ENCODE measurements at regions not wholly inside any gene's neighbourhood (a gene's known extent, or its start where the extent isn't known, plus 50 kb on each side); places are given as distances from the start of the nearest gene placed in this dataset.

DNA sequence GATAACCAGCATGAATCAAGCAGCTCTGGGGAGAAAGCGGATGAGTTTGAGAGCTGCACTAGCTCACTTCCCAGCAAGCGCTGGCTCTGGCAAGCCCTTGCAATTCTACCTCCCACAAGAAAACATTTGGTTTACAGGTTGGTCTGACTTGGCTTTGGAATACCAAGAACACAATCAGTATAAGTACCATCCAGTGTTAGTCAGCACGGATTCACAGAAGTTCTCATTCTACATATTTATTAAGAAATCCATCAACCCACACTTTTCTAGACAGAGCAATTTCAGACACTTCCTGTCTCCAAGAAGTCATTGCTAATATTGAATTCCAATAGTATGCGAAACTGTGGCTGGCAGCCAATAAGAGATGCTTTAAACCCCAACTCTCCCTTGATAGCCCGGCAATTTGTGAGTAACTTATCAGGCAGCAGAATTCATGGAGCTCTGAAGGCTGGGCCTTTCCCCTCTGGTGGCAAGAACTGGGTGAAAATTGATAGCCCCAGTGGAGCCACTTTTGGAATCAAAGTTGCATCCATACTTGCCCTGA, 59.4 kb upstream of the WASF3 start:
- ChIA-PET CTCF (interaction anchor here (0.6 to 4.7 kb wide), 6 partner anchors 9 to 315 kb away, joined by 3 to 54 read pairs (median 5); no protein-coding TSS in a partner anchor), POLR2A (no interaction called here)
- ATAC-seq (no peak), FAIRE-seq (no peak), DNase-seq (ENCODE audit: low read depth in 1 of 2, low spot score in 1 of 2) (no peak)
- Histone ChIP-seq H3K27ac (no peak overlapping the region), H3K4me3 (no peak overlapping the region), H3K4me2 (no peak overlapping the region), H3K4me1 (no peaks in the 10 kb centered on the region), H3K9me3 (no peaks in the 10 kb centered on the region)
- WGBS (ENCODE audit: missing lambda C conversion rate) = 72% methylated on average over 5 of the region's 5 CpGs
- TF ChIP-seq CEBPB (IDR thresholded peaks at IDR 0.05) = no peak
- TF ChIP-seq MYC (IDR thresholded peaks at IDR 0.05; ENCODE audit: borderline replicate concordance, low read length) = no peak
- no peak for TF ChIP-seq CBX8 (IDR thresholded peaks at IDR 0.05)
- TF ChIP-seq KDM1A (IDR thresholded peaks at IDR 0.05; ENCODE audit: low read depth) = no peak
- no peak for TF ChIP-seq MAZ (IDR thresholded peaks at IDR 0.05; ENCODE audit: borderline replicate concordance, low read depth, low read length)
- TF ChIP-seq SMC3 (IDR thresholded peaks at IDR 0.05) = no peak
- TF ChIP-seq NPAS2 (CRISPR knock-in tag; IDR thresholded peaks at IDR 0.05; ENCODE audit: borderline replicate concordance) = no peak
- TF ChIP-seq, protein P1, sequence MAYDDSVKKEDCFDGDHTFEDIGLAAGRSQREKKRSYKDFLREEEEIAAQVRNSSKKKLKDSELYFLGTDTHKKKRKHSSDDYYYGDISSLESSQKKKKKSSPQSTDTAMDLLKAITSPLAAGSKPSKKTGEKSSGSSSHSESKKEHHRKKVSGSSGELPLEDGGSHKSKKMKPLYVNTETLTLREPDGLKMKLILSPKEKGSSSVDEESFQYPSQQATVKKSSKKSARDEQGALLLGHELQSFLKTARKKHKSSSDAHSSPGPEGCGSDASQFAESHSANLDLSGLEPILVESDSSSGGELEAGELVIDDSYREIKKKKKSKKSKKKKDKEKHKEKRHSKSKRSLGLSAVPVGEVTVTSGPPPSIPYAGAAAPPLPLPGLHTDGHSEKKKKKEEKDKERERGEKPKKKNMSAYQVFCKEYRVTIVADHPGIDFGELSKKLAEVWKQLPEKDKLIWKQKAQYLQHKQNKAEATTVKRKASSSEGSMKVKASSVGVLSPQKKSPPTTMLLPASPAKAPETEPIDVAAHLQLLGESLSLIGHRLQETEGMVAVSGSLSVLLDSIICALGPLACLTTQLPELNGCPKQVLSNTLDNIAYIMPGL (CRISPR knock-in tag; IDR thresholded peaks at IDR 0.05; ENCODE audit: borderline replicate concordance) = no peak
- TF ChIP-seq JUNB (IDR thresholded peaks at IDR 0.05) = no peak
- no peak for TF ChIP-seq EHMT2 (IDR thresholded peaks at IDR 0.05; ENCODE audit: low read depth)
- TF ChIP-seq CBX2 (IDR thresholded peaks at IDR 0.05; ENCODE audit: borderline replicate concordance, low read depth) = no peak
- TF ChIP-seq BHLHE40 (IDR thresholded peaks at IDR 0.05; ENCODE audit: low read depth, low read length) = no peak
- TF ChIP-seq NR3C1 (IDR thresholded peaks at IDR 0.05) = no peak
- no peak for TF ChIP-seq JUN (IDR thresholded peaks at IDR 0.05)
- TF ChIP-seq SREBF2 (IDR thresholded peaks at IDR 0.05) = no peak
- TF ChIP-seq ESRRA (IDR thresholded peaks at IDR 0.05; ENCODE audit: borderline replicate concordance, low read length) = no peak
- TF ChIP-seq, protein P2, sequence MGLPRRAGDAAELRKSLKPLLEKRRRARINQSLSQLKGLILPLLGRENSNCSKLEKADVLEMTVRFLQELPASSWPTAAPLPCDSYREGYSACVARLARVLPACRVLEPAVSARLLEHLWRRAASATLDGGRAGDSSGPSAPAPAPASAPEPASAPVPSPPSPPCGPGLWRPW (IDR thresholded peaks at IDR 0.05) = no peak
- no peak for TF ChIP-seq EP300 (IDR thresholded peaks at IDR 0.05)
- TF ChIP-seq, protein P3, sequence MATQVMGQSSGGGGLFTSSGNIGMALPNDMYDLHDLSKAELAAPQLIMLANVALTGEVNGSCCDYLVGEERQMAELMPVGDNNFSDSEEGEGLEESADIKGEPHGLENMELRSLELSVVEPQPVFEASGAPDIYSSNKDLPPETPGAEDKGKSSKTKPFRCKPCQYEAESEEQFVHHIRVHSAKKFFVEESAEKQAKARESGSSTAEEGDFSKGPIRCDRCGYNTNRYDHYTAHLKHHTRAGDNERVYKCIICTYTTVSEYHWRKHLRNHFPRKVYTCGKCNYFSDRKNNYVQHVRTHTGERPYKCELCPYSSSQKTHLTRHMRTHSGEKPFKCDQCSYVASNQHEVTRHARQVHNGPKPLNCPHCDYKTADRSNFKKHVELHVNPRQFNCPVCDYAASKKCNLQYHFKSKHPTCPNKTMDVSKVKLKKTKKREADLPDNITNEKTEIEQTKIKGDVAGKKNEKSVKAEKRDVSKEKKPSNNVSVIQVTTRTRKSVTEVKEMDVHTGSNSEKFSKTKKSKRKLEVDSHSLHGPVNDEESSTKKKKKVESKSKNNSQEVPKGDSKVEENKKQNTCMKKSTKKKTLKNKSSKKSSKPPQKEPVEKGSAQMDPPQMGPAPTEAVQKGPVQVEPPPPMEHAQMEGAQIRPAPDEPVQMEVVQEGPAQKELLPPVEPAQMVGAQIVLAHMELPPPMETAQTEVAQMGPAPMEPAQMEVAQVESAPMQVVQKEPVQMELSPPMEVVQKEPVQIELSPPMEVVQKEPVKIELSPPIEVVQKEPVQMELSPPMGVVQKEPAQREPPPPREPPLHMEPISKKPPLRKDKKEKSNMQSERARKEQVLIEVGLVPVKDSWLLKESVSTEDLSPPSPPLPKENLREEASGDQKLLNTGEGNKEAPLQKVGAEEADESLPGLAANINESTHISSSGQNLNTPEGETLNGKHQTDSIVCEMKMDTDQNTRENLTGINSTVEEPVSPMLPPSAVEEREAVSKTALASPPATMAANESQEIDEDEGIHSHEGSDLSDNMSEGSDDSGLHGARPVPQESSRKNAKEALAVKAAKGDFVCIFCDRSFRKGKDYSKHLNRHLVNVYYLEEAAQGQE (IDR thresholded peaks at IDR 0.05) = no peak

DNA sequence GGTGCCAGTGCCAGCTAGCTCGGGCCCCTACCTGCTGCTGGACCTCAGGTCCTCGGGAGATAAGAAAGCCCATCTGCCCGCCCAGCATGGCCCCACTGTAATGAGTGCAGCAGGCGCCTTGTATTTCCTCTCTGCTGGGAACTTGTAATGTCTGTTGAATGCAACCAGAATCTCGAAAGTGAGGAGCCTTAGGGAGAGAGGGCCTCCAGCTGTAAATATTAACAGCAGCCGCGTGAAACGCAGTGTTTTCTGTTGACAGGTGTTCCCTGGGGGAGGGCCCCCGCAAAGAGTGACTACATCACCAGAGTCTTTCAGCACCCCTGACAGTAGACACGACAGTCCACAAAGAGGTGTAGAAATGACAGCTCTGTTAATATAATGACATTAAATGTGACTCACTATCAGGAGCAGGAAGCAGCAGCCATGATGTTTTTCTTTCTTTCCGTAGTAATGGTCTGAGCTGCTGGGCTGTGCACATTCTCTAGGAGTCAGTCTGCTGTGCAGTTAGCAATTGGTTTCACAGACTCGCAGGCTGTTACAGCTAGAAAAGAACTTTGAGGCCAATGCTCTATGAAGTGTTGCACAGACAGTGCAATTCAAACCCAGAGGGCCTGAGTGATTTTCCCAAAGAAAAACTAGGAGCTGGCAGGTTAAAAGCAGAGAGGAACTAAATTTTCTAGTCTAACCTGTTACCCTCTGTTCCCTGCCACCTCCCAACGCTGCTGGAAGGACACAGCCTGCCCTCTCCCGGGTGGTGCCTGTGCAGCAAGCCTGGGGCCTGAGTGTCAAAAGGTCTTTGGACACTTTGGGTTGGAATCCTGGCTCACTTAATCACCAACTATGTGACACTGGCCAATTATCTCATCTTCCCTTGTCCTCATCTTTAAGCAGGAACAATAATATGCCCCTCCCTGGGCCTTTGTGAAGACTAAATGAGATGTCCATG, 58.6 kb upstream of the WASF3 start:
- Histone ChIP-seq H3K4me3 (no peak overlapping the region), H3K27ac (no peak overlapping the region), H3K4me2 (no peak overlapping the region), H3K9me3 (no peaks in the 10 kb centered on the region), H3K4me1 (no peaks in the 10 kb centered on the region)
- WGBS (ENCODE audit: missing lambda C conversion rate) = 39% methylated on average over 10 of the region's 14 CpGs
- no peak for DNase-seq (ENCODE audit: low read depth in 1 of 2, low spot score in 1 of 2)
- no peak for FAIRE-seq
- POLR2A ChIA-PET = no interaction called here
- CTCF ChIA-PET = interaction anchor here (1.0 to 4.7 kb wide), 5 partner anchors 10 to 316 kb away, joined by 3 to 54 read pairs (median 5); no protein-coding TSS in a partner anchor
- no peak for ATAC-seq
- TF ChIP-seq, protein P4, sequence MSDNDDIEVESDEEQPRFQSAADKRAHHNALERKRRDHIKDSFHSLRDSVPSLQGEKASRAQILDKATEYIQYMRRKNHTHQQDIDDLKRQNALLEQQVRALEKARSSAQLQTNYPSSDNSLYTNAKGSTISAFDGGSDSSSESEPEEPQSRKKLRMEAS (IDR thresholded peaks at IDR 0.05) = no peak
- TF ChIP-seq CHD4 (IDR thresholded peaks at IDR 0.05; ENCODE audit: borderline replicate concordance) (no peak), BHLHE40 (IDR thresholded peaks at IDR 0.05; ENCODE audit: low read depth, low read length) (no peak), ZSCAN20 (CRISPR knock-in tag; IDR thresholded peaks at IDR 0.05) (no peak), TP53 (CRISPR knock-in tag; IDR thresholded peaks at IDR 0.05) (no peak), RFX5 (IDR thresholded peaks at IDR 0.05) (no peak), CBX8 (IDR thresholded peaks at IDR 0.05) (no peak), FOSL2 (IDR thresholded peaks at IDR 0.05) (no peak), FOSL2 (CRISPR knock-in tag; IDR thresholded peaks at IDR 0.05) (no peak), HEYL (CRISPR knock-in tag; IDR thresholded peaks at IDR 0.05) (no peak), CHD2 (IDR thresholded peaks at IDR 0.05; ENCODE audit: low read length, partially characterized antibody) (no peak), FOSB (CRISPR knock-in tag; IDR thresholded peaks at IDR 0.05) (no peak), MYC (IDR thresholded peaks at IDR 0.05; ENCODE audit: borderline replicate concordance, low read length) (no peak)
- TF ChIP-seq, protein P5, sequence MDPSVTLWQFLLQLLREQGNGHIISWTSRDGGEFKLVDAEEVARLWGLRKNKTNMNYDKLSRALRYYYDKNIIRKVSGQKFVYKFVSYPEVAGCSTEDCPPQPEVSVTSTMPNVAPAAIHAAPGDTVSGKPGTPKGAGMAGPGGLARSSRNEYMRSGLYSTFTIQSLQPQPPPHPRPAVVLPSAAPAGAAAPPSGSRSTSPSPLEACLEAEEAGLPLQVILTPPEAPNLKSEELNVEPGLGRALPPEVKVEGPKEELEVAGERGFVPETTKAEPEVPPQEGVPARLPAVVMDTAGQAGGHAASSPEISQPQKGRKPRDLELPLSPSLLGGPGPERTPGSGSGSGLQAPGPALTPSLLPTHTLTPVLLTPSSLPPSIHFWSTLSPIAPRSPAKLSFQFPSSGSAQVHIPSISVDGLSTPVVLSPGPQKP (IDR thresholded peaks at IDR 0.05; ENCODE audit: low read depth, low read length) = no peak
- TF ChIP-seq, protein P2 (IDR thresholded peaks at IDR 0.05) = no peak
